DND-41 (cell line): ENCODE measurements at regions not wholly inside any gene's neighbourhood (a gene's known extent, or its start where the extent isn't known, plus 50 kb on each side); places are given as distances from the start of the nearest gene placed in this dataset.

Experiments
- EZH2 ChIP-seq: IDR thresholded peaks from 3 replicates; pipeline ENCODE4 v1.6.1; 2012; ENCODE audit warnings: borderline replicate concordance, low read depth, mild to moderate bottlenecking, moderate library complexity, low read length, inconsistent platforms; ENCODE audit not compliant: severe bottlenecking
- TF ChIP-seq, protein P1 (sequence below): IDR thresholded peaks from 2 replicates; pipeline ENCODE4 v1.5.1; 2012; ENCODE audit warnings: borderline replicate concordance, low read length, moderate library complexity, mild to moderate bottlenecking; ENCODE audit not compliant: poor library complexity, severe bottlenecking; ENCODE audit errors: extremely low read depth

DNA sequence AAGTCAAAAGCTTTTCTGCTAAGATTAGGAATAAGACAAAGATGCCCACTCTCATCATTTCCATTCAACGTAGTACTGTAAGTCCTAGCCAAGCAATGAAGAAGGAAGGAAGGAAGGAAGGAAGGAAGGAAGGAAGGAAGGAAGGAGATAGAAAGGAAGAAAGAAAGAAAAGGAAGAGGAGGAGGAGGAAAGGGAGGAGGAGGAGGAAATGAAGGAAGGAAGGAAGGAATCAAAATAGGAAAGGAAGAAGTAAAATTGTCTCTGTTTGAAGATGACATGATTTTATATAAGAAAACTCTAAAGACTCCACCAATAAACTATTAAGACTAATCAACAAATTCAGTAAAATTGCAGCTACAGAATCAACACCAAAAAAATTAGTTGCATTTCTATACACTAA, 66.0 kb upstream of the DHRS4 start:
- TF ChIP-seq, protein P1, sequence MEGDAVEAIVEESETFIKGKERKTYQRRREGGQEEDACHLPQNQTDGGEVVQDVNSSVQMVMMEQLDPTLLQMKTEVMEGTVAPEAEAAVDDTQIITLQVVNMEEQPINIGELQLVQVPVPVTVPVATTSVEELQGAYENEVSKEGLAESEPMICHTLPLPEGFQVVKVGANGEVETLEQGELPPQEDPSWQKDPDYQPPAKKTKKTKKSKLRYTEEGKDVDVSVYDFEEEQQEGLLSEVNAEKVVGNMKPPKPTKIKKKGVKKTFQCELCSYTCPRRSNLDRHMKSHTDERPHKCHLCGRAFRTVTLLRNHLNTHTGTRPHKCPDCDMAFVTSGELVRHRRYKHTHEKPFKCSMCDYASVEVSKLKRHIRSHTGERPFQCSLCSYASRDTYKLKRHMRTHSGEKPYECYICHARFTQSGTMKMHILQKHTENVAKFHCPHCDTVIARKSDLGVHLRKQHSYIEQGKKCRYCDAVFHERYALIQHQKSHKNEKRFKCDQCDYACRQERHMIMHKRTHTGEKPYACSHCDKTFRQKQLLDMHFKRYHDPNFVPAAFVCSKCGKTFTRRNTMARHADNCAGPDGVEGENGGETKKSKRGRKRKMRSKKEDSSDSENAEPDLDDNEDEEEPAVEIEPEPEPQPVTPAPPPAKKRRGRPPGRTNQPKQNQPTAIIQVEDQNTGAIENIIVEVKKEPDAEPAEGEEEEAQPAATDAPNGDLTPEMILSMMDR, result no peak
- TF ChIP-seq EZH2, result no peak
